GM20000 (cell line): ENCODE measurements at regions not wholly inside any gene's neighbourhood (a gene's known extent, or its start where the extent isn't known, plus 50 kb on each side); places are given as distances from the start of the nearest gene placed in this dataset.
A peak's percentile ranks its signal among the peaks of the same experiment; 100 is the strongest.

Experiments used
- DNase-seq: peaks from one replicate; pipeline ENCODE4 v3.0.0; 2012; ENCODE audit warnings: low spot score
- TF ChIP-seq, protein P1 (sequence below): IDR thresholded peaks from 2 replicates; pipeline ENCODE4 v1.5.1; 2012; ENCODE audit warnings: mild to moderate bottlenecking, control low read depth; ENCODE audit errors: extremely low read depth, missing control alignments

DNA sequence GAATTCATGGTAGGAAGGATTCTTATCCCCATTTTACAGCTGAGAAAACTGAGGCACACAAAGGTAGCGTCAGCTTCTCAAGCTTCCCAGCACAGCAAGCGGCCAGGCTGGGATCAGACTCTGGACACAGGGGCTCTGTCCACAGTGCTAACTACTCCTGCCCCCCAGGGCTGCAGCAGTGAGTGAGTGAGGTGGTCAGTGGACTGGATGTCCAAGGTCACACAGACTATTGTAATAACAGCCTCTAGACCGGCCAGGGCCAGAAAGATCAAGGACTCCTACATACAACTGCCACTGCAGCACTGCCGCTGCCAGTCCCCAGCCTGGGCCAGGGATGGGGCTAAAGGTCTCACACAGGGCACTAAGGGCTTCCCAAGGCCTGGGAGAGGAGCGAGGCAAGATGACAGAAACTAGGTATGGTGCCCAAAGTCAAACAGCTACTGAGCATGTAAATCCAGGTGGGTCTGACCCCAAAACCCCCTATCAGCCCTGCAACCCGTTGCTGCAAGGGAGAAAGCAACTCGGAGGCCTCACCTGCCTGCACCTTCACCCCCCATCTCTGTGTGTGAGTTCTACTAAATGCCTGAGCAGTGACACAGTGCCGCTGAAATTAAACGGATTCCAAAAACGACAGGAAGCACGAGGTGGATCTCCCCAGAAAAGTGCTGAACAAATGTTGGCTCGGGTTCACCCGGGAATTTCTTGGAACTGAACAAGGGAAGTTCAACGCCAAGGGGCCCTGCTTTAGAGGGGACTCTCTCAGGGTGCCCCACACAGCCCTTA is 161.8 kb upstream of the GRK3 start:
- TF ChIP-seq, protein P1, sequence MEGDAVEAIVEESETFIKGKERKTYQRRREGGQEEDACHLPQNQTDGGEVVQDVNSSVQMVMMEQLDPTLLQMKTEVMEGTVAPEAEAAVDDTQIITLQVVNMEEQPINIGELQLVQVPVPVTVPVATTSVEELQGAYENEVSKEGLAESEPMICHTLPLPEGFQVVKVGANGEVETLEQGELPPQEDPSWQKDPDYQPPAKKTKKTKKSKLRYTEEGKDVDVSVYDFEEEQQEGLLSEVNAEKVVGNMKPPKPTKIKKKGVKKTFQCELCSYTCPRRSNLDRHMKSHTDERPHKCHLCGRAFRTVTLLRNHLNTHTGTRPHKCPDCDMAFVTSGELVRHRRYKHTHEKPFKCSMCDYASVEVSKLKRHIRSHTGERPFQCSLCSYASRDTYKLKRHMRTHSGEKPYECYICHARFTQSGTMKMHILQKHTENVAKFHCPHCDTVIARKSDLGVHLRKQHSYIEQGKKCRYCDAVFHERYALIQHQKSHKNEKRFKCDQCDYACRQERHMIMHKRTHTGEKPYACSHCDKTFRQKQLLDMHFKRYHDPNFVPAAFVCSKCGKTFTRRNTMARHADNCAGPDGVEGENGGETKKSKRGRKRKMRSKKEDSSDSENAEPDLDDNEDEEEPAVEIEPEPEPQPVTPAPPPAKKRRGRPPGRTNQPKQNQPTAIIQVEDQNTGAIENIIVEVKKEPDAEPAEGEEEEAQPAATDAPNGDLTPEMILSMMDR: no peak
- DNase-seq: no peak

DNA sequence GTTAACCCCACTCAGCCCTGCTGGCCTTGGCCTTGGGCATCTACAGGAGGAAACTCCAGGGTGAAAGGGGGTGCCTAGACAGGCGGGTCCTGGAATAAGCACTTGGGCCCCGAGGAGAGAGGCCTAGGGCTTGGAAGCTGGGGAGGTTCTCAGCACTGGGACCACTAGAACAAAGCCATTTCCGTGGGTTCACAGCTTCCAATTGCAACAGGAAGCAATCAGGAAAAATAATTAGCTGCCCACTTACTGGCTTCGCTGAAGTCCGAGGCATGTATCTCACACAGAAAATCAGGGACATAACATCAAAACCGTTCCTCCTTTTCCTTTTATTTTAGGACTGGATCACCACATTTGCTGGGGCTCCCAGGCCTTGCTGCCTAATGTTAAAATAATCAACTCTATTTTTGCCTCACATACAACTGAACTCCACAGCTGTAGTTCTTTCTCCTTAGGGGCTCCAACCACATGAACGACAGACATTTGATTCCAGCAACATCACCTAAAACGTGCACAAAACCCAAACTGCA is 161.1 kb upstream of the GRK3 start:
- TF ChIP-seq, protein P1: no peak
- no peak for DNase-seq

DNA sequence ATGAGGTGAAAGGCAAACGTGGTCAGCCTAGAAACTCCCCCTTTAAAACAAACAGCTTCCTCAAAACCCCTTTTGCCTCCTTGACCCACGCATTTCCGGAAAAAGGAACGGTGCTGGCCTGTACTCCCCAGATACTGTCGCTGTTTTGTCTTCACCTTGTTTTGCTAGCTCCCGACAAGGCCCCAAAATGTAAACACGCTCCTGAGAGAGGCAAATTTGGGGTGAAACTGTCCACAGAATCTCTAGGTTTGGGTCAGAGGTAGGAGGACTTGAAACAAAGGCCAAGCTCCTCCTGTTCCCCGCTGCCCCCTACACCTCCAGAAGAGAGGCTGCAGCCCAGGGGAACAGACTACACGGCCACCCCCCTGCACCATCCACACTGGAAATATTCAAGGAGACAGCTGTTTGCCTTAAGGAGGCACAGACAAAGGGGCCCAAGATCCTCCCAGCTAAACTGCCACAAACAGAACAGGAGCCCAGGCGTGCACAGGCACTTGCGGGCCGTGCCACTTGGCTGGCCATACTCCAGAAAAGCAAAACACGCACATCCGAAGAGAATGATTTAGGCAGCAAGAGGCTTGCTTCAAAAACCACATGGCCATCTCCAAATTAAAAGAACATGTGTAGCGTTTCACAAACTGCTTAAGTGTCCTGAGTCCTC is 160.5 kb upstream of the GRK3 start:
- TF ChIP-seq, protein P1: no peak
- peak; percentile 59 for DNase-seq

DNA sequence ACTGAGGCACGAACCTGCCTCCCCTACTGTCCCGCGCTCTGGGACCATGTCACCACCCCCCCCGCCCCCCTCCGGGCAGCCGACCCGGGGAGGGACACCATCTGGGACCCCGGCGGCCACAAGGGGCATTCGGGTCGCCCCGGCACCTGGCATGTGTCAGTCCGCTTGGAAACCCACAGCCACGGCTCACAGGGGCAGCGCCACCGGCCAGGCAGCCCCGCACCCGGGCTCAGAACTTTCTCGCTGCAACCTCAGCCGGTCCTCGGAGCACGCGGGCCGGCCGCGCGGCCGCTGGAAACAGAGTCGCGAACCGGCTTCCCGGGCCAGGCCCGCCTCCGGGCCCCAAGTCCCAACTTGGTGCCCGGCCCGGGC is 159.9 kb upstream of the GRK3 start:
- no peak for DNase-seq
- TF ChIP-seq, protein P1: no peak

DNA sequence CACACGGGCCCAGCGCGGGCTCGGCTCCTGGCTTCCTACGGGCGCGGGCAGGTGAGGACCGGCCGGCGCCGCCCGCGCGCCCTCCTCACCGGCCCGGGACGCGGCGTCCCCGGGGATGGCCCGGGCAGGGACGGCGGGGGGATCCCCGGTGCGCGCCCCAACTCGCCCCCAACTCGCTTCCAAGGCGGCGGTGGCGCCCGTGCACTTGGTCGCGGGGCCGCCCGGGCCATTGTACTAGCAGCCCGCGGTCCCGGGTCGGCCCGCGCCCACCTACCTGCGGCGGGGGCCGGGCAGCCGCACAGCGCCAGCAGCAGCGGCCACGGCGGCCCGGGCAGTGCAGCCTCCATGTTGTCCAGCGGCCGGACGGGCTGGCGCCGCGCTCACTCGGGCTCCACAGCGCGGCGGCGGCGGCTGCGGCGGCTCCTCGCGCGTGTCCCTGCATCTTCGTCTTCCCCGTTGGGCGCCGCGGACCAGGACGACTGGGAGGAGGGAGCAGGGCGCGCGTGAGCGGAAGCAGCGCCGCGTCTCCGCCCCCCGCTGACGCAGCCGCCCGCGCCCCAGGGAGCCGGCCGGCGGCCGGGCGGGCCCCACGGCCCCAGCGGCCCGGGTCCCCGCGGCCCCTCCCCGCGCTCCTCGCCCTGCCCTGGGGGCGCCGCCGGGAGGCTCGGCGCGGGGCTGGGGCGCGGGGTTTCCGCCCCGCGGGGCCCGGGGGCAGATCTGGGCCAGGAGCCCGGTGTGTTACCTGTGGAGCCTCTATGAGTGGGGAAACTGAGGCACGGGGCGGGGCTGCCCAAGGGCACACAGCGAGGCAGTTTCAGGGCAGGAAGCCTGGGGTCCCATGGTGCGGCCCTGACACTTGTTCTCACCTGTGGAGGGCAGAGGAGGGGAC is 159.3 kb upstream of the GRK3 start:
- peak; percentile 95 for DNase-seq
- TF ChIP-seq, protein P1: no peak

DNA sequence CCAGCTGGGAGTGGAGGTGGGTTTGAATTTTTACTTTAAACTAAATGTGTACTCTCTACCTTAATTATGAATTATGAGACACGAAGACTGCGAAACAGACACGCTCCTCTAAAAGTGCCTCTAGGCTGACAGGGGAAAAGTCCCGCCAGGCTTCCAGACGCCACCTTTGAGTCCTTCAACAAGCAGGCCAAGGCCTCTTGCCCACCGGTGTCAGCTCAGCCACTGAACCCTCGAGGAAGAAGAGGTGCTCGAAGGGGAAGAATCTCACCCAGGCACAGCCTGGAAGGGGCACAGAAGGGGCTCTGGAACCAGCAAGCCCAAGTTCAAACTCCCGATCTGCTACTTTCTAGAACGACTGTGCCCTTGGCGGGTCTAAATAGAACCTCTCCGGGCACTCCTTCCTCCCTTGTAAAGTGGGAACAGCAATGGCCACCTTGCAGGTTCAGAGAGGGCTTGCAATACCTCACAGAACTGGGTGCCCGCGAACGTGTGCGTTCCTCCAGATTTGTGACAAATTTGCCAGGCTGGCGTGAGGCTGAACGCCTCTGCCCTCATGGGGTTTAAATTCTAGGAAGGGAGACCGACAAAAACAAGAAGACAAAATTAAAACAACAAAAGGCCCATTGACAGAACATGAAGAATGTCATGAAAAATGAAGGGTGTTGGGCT is 158.5 kb upstream of the GRK3 start:
- TF ChIP-seq, protein P1: no peak
- DNase-seq: no peak
